OCI-LY1 (cell line): ENCODE measurements at regions not wholly inside any gene's neighbourhood (a gene's known extent, or its start where the extent isn't known, plus 50 kb on each side); places are given as distances from the start of the nearest gene placed in this dataset.

Experiments used
- H2AFZ ChIP-seq: fragments of 200-600 bp; sonication (generic), shearing (Covaris generic); 2 replicates; pipeline ENCODE4 v1.6.0; 2014; ENCODE audit warnings: antibody characterized with exemption, mild to moderate bottlenecking, low read length
- H3F3A ChIP-seq: fragments of 200-600 bp; sonication (generic), shearing (Covaris generic); 2 replicates; pipeline ENCODE4 v1.6.0; 2014; ENCODE audit warnings: mild to moderate bottlenecking, antibody characterized with exemption, low read length, moderate library complexity; ENCODE audit not compliant: insufficient read depth
- H3K27ac ChIP-seq: fragments of 200-600 bp; sonication (generic); 2 replicates; pipeline ENCODE4 v1.5.1; 2014; ENCODE audit warnings: low read length, mixed run types, mild to moderate bottlenecking, low read depth; ENCODE audit not compliant: poor library complexity, severe bottlenecking
- H3K27me3 ChIP-seq: fragments of 200-600 bp; sonication (generic); 2 replicates; pipeline ENCODE4 v1.6.0; 2014; ENCODE audit warnings: antibody characterized with exemption, mild to moderate bottlenecking, low read length, moderate library complexity; ENCODE audit not compliant: insufficient read depth
- H3K36me3 ChIP-seq: fragments of 200-600 bp; sonication (generic); 2 replicates; pipeline ENCODE4 v1.6.1; 2014; ENCODE audit warnings: mild to moderate bottlenecking, antibody characterized with exemption, low read length, moderate library complexity, mixed read lengths; ENCODE audit not compliant: insufficient read depth
- H3K4me1 ChIP-seq: fragments of 200-600 bp; sonication (generic); 2 replicates; pipeline ENCODE4 v1.5.1; 2014; ENCODE audit warnings: mild to moderate bottlenecking, low read length, moderate library complexity; ENCODE audit not compliant: insufficient read depth, severe bottlenecking
- H3K4me2 ChIP-seq: fragments of 200-600 bp; sonication (generic), shearing (Covaris generic); 2 replicates; pipeline ENCODE4 v1.6.1; 2014; ENCODE audit warnings: low read length
- H3K4me3 ChIP-seq: fragments of 200-600 bp; sonication (generic); 2 replicates; pipeline ENCODE4 v1.5.1; 2014; ENCODE audit warnings: low read length, low read depth, mild to moderate bottlenecking, mixed read lengths; ENCODE audit not compliant: poor library complexity, severe bottlenecking
- H3K79me2 ChIP-seq: fragments of 200-600 bp; shearing (Covaris generic); 2 replicates; pipeline ENCODE4 v1.6.1; 2016; ENCODE audit warnings: mixed run types, low read length, mixed read lengths; ENCODE audit not compliant: insufficient read depth
- H3K9ac ChIP-seq: fragments of 200-600 bp; sonication (generic), shearing (Covaris generic); 2 replicates; pipeline ENCODE4 v1.6.1; 2014; ENCODE audit warnings: mild to moderate bottlenecking, low read length, mixed read lengths
- H3K9me2 ChIP-seq: fragments of 200-600 bp; sonication (generic), shearing (Covaris generic); 2 replicates; pipeline ENCODE4 v1.6.1; 2014; ENCODE audit warnings: low read depth, mild to moderate bottlenecking, low read length, mixed read lengths
- H3K9me3 ChIP-seq: fragments of 200-600 bp; shearing (Covaris generic); 2 replicates; pipeline ENCODE4 v1.6.1; 2014; ENCODE audit warnings: low read length, mixed read lengths
- H4K20me1 ChIP-seq: fragments of 200-600 bp; sonication (generic), shearing (Covaris generic); 2 replicates; pipeline ENCODE4 v1.6.0; 2016; ENCODE audit warnings: mild to moderate bottlenecking, low read length; ENCODE audit not compliant: insufficient read depth
- EZH2 ChIP-seq: fragments of 200-600 bp; sonication (generic), shearing (Covaris generic); IDR thresholded peaks from 2 replicates; pipeline ENCODE4 v1.8.0; 2017; ENCODE audit warnings: borderline replicate concordance, mixed run types, mild to moderate bottlenecking, antibody characterized with exemption, low read length, moderate library complexity, mixed read lengths
- TF ChIP-seq, protein P1 (sequence below): fragments of 200-600 bp; sonication (generic), shearing (Covaris generic); IDR thresholded peaks from 2 replicates; pipeline ENCODE4 v1.5.1; 2017; ENCODE audit warnings: mild to moderate bottlenecking, antibody characterized with exemption, low read length, moderate library complexity, mixed read lengths

DNA sequence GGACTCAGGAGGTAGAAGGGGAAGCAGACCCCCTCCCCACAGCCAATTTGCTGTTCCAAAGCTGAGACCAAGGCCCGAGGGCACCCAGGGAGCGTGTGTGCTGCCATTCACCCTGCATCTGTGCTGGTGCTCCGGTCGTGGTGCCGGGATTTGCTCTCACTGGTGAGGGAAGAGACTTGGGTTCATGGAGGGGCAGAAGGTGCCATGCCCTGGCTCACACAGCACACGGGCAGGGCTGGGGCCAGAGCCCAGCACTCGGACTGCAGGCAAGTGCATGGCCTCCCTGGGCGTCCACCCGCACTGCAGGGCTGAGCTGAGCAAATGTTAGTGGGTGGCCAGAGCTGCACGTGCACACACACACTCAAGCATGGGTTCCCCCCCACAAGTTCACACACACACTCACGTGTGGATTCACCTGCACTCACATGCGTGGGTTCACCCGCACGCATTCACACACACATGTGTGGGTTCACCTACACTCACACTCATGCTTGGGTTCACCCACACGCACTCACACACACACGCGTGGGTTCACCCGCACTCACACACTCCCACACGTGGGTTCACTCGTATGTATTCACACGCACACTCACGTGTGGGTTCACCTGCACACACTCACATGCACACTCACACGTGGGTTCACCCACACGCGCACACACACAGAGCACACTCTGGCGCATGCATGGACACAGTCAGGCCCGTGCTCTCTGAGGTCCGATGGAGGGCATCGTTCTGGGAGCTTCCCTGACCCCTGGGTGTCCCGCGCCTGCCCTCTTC, 57.0 kb upstream of the CBFA2T3 start:
- H3K36me3 ChIP-seq = peaks cover 3% of the 10 kb centered on the region; the same call in 1 of the 2 replicates
- peaks cover 39% of the 10 kb centered on the region for H3K4me1 ChIP-seq
- no peaks in the 10 kb centered on the region; the same call in 1 of the 2 replicates for H3K27me3 ChIP-seq
- H3K9me3 ChIP-seq = peaks cover 5% of the 10 kb centered on the region; the same call in 1 of the 2 replicates
- H3F3A ChIP-seq = no peaks in the 10 kb centered on the region
- H3K9me2 ChIP-seq = no peaks in the 10 kb centered on the region
- no peak overlapping the region for H3K27ac ChIP-seq
- no peak overlapping the region for H2AFZ ChIP-seq
- H4K20me1 ChIP-seq = no peaks in the 10 kb centered on the region
- H3K4me3 ChIP-seq = no peak overlapping the region
- no peaks in the 10 kb centered on the region for H3K79me2 ChIP-seq
- H3K4me2 ChIP-seq = no peak overlapping the region
- TF ChIP-seq, protein P1, sequence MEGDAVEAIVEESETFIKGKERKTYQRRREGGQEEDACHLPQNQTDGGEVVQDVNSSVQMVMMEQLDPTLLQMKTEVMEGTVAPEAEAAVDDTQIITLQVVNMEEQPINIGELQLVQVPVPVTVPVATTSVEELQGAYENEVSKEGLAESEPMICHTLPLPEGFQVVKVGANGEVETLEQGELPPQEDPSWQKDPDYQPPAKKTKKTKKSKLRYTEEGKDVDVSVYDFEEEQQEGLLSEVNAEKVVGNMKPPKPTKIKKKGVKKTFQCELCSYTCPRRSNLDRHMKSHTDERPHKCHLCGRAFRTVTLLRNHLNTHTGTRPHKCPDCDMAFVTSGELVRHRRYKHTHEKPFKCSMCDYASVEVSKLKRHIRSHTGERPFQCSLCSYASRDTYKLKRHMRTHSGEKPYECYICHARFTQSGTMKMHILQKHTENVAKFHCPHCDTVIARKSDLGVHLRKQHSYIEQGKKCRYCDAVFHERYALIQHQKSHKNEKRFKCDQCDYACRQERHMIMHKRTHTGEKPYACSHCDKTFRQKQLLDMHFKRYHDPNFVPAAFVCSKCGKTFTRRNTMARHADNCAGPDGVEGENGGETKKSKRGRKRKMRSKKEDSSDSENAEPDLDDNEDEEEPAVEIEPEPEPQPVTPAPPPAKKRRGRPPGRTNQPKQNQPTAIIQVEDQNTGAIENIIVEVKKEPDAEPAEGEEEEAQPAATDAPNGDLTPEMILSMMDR = no peak
- no peak for TF ChIP-seq EZH2
- no peak overlapping the region for H3K9ac ChIP-seq

DNA sequence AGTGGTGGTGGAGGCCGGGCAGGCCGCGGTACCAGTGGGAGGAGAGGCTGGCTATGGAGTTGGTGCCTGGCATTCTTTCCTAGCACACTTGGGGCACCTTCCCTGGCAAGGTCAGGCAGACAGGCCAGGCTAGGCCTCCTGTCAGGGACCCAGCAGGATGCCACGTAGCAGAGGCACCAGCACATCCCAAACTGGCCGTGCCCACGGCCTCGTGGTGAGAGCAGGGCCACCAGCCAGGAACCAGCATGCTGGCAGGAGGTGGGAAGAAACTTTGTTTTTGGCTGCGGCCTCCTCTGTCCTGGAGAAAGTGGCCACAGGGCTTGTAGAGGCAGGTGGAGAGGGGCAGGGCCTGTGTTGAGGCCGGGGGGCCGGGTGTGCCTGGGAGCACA, 57.6 kb upstream of the CBFA2T3 start:
- H3K36me3 ChIP-seq = peaks cover 3% of the 10 kb centered on the region; the same call in 1 of the 2 replicates
- peaks cover 45% of the 10 kb centered on the region for H3K4me1 ChIP-seq
- H3K27ac ChIP-seq = no peak overlapping the region
- H3F3A ChIP-seq = no peaks in the 10 kb centered on the region
- H3K4me2 ChIP-seq = no peak overlapping the region
- peaks cover 5% of the 10 kb centered on the region; the same call in 1 of the 2 replicates for H3K9me3 ChIP-seq
- no peak overlapping the region for H3K9ac ChIP-seq
- H2AFZ ChIP-seq = no peak overlapping the region
- TF ChIP-seq EZH2 = no peak
- TF ChIP-seq, protein P1 = no peak
- H4K20me1 ChIP-seq = no peaks in the 10 kb centered on the region
- no peak overlapping the region for H3K4me3 ChIP-seq
- H3K79me2 ChIP-seq = no peaks in the 10 kb centered on the region
- no peaks in the 10 kb centered on the region; the same call in 1 of the 2 replicates for H3K27me3 ChIP-seq
- no peaks in the 10 kb centered on the region for H3K9me2 ChIP-seq

DNA sequence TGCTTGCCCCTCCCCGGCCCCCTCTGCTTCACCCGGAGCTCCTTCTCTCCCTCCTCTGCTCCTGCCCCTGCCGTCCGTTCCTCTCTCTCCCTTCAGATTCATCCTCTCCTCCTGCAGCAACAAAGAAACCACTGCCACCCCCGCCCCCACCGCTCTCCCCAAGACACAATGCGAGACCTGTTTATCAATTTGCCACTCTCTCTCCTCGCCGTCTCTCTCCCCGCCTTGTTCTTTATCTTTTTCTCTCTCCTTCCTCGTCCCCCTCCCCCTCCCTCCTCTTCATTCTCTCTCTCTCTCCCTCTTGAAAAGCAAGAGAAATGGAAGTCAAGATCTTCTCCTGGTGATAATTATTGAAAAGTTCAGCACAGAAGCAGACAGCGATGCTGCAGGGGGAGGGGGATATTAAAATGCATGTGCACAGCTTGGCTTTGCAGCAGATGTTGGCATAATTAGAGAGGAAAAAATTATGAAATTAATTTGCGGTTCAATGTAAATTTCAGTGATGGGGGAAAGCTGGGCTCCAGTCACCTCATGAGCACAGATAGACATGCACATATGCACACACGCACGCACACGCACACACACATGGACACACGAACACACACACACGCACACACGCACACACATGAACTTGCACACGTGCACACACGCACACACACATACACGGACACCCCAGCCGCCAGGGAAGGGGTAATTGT, 58.1 kb upstream of the CBFA2T3 start:
- Histone ChIP-seq H3K27ac (no peak overlapping the region), H3K27me3 (no peaks in the 10 kb centered on the region; the same call in 1 of the 2 replicates)

More for the DNA sequence above, 58.1 kb upstream of the CBFA2T3 start:
- TF ChIP-seq EZH2 = no peak
- TF ChIP-seq, protein P1 = no peak
- Histone ChIP-seq H4K20me1 (no peaks in the 10 kb centered on the region), H3K4me3 (no peak overlapping the region), H3K79me2 (no peaks in the 10 kb centered on the region), H2AFZ (no peak overlapping the region), H3K4me1 (peaks cover 50% of the 10 kb centered on the region), H3K9me2 (no peaks in the 10 kb centered on the region), H3F3A (no peaks in the 10 kb centered on the region), H3K9me3 (peaks cover 5% of the 10 kb centered on the region; the same call in 1 of the 2 replicates), H3K9ac (no peak overlapping the region), H3K36me3 (peaks cover 3% of the 10 kb centered on the region; the same call in 1 of the 2 replicates), H3K4me2 (0 out of 2 replicates have a peak overlapping the region, but pooled peaks have one; percentile 14)
